Rectal smooth muscle tissue (tissue), 1 donor: ENCODE measurements at regions not wholly inside any gene's neighbourhood (a gene's known extent, or its start where the extent isn't known, plus 50 kb on each side); places are given as distances from the start of the nearest gene placed in this dataset.

Experiments used
- H3K27ac ChIP-seq: one replicate; pipeline ENCODE4 v1.7.0; 2013; ENCODE audit warnings: low read depth, low read length, inconsistent platforms
- H3K27me3 ChIP-seq: one replicate; pipeline ENCODE4 v1.7.0; 2013; ENCODE audit warnings: low read length; ENCODE audit not compliant: control insufficient read depth, insufficient read depth
- H3K36me3 ChIP-seq: one replicate; pipeline ENCODE4 v1.7.0; 2013; ENCODE audit warnings: low read length; ENCODE audit not compliant: control insufficient read depth, insufficient read depth
- H3K4me1 ChIP-seq: one replicate; pipeline ENCODE4 v1.7.0; 2013; ENCODE audit warnings: low read length; ENCODE audit not compliant: control insufficient read depth, insufficient read depth
- H3K4me3 ChIP-seq: one replicate; pipeline ENCODE4 v1.7.0; 2013; ENCODE audit warnings: low read length
- H3K9ac ChIP-seq: one replicate; pipeline ENCODE4 v1.7.0; 2013; ENCODE audit warnings: low read length

GRCh38 chr20:11976966-11977365 is 59.3 kb downstream of the BTBD3 start:
- no peaks in the 10 kb centered on the region for H3K36me3 ChIP-seq
- H3K4me1 ChIP-seq = no peaks in the 10 kb centered on the region
- H3K4me3 ChIP-seq = no peak overlapping the region
- no peak overlapping the region for H3K9ac ChIP-seq
- no peak overlapping the region for H3K27ac ChIP-seq
- no peaks in the 10 kb centered on the region for H3K27me3 ChIP-seq

- H3K27me3 ChIP-seq = no peaks in the 10 kb centered on the region
- no peak overlapping the region for H3K9ac ChIP-seq
- no peaks in the 10 kb centered on the region for H3K4me1 ChIP-seq
- H3K27ac ChIP-seq = no peak overlapping the region
- no peaks in the 10 kb centered on the region for H3K36me3 ChIP-seq
- no peak overlapping the region for H3K4me3 ChIP-seq
These were observed 60.8 kb downstream of the BTBD3 start for GRCh38 chr20:11978496-11978895.

- no peak overlapping the region for H3K9ac ChIP-seq
- no peaks in the 10 kb centered on the region for H3K4me1 ChIP-seq
- H3K27me3 ChIP-seq = no peaks in the 10 kb centered on the region
- no peak overlapping the region for H3K27ac ChIP-seq
- H3K36me3 ChIP-seq = no peaks in the 10 kb centered on the region
- H3K4me3 ChIP-seq = no peak overlapping the region
These were observed 61.8 kb downstream of the BTBD3 start for GRCh38 chr20:11979306-11979990.

GRCh38 chr20:11980263-11980662 is 62.6 kb downstream of the BTBD3 start:
- no peak overlapping the region for H3K4me3 ChIP-seq
- no peak overlapping the region for H3K27ac ChIP-seq
- no peaks in the 10 kb centered on the region for H3K4me1 ChIP-seq
- H3K9ac ChIP-seq = no peak overlapping the region
- H3K36me3 ChIP-seq = no peaks in the 10 kb centered on the region
- no peaks in the 10 kb centered on the region for H3K27me3 ChIP-seq

- H3K4me1 ChIP-seq = no peaks in the 10 kb centered on the region
- H3K27me3 ChIP-seq = no peaks in the 10 kb centered on the region
- H3K9ac ChIP-seq = no peak overlapping the region
These were observed 63.8 kb downstream of the BTBD3 start for GRCh38 chr20:11981366-11981947.

GRCh38 chr20:11982289-11982954 is 64.7 kb downstream of the BTBD3 start:
- H3K36me3 ChIP-seq = no peaks in the 10 kb centered on the region
- no peaks in the 10 kb centered on the region for H3K4me1 ChIP-seq
- H3K4me3 ChIP-seq = no peak overlapping the region
- H3K27ac ChIP-seq = no peak overlapping the region
- H3K27me3 ChIP-seq = no peaks in the 10 kb centered on the region
- no peak overlapping the region for H3K9ac ChIP-seq

More at GRCh38 chr20:11981366-11981947, 63.8 kb downstream of the BTBD3 start:
- Histone ChIP-seq H3K36me3 (no peaks in the 10 kb centered on the region), H3K4me3 (no peak overlapping the region), H3K27ac (no peak overlapping the region)

GRCh38 chr20:11982955-11983470 is 65.3 kb downstream of the BTBD3 start:
- H3K36me3 ChIP-seq = no peaks in the 10 kb centered on the region
- no peak overlapping the region for H3K4me3 ChIP-seq
- no peaks in the 10 kb centered on the region for H3K27me3 ChIP-seq
- no peak overlapping the region for H3K27ac ChIP-seq
- H3K4me1 ChIP-seq = no peaks in the 10 kb centered on the region
- H3K9ac ChIP-seq = no peak overlapping the region

- Histone ChIP-seq H3K9ac (no peak overlapping the region), H3K27ac (no peak overlapping the region), H3K36me3 (no peaks in the 10 kb centered on the region), H3K4me3 (no peak overlapping the region), H3K4me1 (no peaks in the 10 kb centered on the region), H3K27me3 (no peaks in the 10 kb centered on the region)
These were observed 69.3 kb downstream of the BTBD3 start for GRCh38 chr20:11986954-11987353.

GRCh38 chr20:11987526-11987925 is 69.8 kb downstream of the BTBD3 start:
- Histone ChIP-seq H3K27ac (no peak overlapping the region), H3K4me3 (no peak overlapping the region), H3K27me3 (no peaks in the 10 kb centered on the region), H3K36me3 (no peaks in the 10 kb centered on the region), H3K4me1 (no peaks in the 10 kb centered on the region), H3K9ac (no peak overlapping the region)

- Histone ChIP-seq H3K27ac (no peak overlapping the region), H3K4me3 (no peak overlapping the region), H3K27me3 (no peaks in the 10 kb centered on the region), H3K36me3 (no peaks in the 10 kb centered on the region), H3K9ac (no peak overlapping the region), H3K4me1 (no peaks in the 10 kb centered on the region)
These were observed 71.5 kb downstream of the BTBD3 start for GRCh38 chr20:11989018-11989771.

- no peak overlapping the region for H3K4me3 ChIP-seq
- no peaks in the 10 kb centered on the region for H3K36me3 ChIP-seq
- H3K27me3 ChIP-seq = no peaks in the 10 kb centered on the region
- no peaks in the 10 kb centered on the region for H3K4me1 ChIP-seq
- no peak overlapping the region for H3K27ac ChIP-seq
- no peak overlapping the region for H3K9ac ChIP-seq
These were observed 74.7 kb downstream of the BTBD3 start for GRCh38 chr20:11992426-11992825.

- H3K27ac ChIP-seq = no peak overlapping the region
- no peak overlapping the region for H3K4me3 ChIP-seq
- H3K9ac ChIP-seq = no peak overlapping the region
- no peaks in the 10 kb centered on the region for H3K36me3 ChIP-seq
- no peaks in the 10 kb centered on the region for H3K27me3 ChIP-seq
- no peaks in the 10 kb centered on the region for H3K4me1 ChIP-seq
These were observed 76.3 kb downstream of the BTBD3 start for GRCh38 chr20:11993886-11994461.
